ENCODE measurements at regions not wholly inside any gene's neighbourhood (a gene's known extent, or its start where the extent isn't known, plus 50 kb on each side); places are given as distances from the start of the nearest gene placed in this dataset.

DNA sequence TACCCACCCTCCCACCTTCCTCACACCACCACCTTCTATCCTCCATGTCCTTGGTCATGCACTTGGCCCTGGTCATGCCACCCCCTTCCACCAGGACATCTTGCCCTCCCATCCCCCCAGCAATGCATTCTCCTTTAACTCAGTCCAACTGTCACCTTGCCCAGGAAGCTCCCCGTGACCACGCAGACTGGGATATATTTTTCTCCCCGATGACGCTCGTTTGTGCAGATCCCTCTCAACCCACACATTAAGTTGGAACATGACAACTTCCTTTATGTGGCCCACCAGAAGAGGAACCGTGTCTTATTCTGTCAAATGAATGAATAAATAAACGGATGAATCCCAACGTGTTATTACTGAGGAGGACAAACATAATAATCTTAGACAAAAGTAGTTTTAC, 82.8 kb upstream of the TAS2R1 start:
- no peak for FAIRE-seq
- no peak for DNase-seq

GRCh38 chr5:9712506-9712905, 82.4 kb upstream of the TAS2R1 start:
- H3K9ac ChIP-seq (ENCODE audit: low read length in 3 of 3), result no peak overlapping the region

More for the DNA sequence above, 82.8 kb upstream of the TAS2R1 start:
- Histone ChIP-seq H3K4me3 (ENCODE audit: low read length in 3 of 3) (no peak overlapping the region), H3K27ac (ENCODE audit: low read depth in 2 of 2, low read length in 2 of 2) (no peak overlapping the region), H3K9me3 (ENCODE audit: control insufficient read depth in 2 of 3, insufficient read depth in 1 of 3, low read length in 3 of 3) (no peaks in the 10 kb centered on the region), H3K36me3 (ENCODE audit: control insufficient read depth in 2 of 3, insufficient read depth in 3 of 3, low read length in 3 of 3) (no peaks in the 10 kb centered on the region), H3K9ac (ENCODE audit: low read length in 3 of 3) (no peak overlapping the region), H3K27me3 (ENCODE audit: control insufficient read depth, insufficient read depth, low read length) (no peaks in the 10 kb centered on the region), H3K4me1 (ENCODE audit: control insufficient read depth in 2 of 3, insufficient read depth in 2 of 3, low read depth in 1 of 3, low read length in 3 of 3) (no peaks in the 10 kb centered on the region)
- intact Hi-C loops (cut with DNase I), result no loop called here
- TF ChIP-seq, protein P1, sequence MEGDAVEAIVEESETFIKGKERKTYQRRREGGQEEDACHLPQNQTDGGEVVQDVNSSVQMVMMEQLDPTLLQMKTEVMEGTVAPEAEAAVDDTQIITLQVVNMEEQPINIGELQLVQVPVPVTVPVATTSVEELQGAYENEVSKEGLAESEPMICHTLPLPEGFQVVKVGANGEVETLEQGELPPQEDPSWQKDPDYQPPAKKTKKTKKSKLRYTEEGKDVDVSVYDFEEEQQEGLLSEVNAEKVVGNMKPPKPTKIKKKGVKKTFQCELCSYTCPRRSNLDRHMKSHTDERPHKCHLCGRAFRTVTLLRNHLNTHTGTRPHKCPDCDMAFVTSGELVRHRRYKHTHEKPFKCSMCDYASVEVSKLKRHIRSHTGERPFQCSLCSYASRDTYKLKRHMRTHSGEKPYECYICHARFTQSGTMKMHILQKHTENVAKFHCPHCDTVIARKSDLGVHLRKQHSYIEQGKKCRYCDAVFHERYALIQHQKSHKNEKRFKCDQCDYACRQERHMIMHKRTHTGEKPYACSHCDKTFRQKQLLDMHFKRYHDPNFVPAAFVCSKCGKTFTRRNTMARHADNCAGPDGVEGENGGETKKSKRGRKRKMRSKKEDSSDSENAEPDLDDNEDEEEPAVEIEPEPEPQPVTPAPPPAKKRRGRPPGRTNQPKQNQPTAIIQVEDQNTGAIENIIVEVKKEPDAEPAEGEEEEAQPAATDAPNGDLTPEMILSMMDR (IDR thresholded peaks at IDR 0.05; ENCODE audit: borderline replicate concordance, extremely low read depth, insufficient read depth), result no peak

GRCh38 chr5:9710069-9710468, 79.9 kb upstream of the TAS2R1 start:
- Histone ChIP-seq H3K27ac (ENCODE audit: low read depth in 2 of 2, low read length in 2 of 2) (no peak overlapping the region), H3K4me3 (ENCODE audit: low read length in 3 of 3) (no peak overlapping the region), H3K27me3 (ENCODE audit: control insufficient read depth, insufficient read depth, low read length) (no peaks in the 10 kb centered on the region), H3K36me3 (ENCODE audit: control insufficient read depth in 2 of 3, insufficient read depth in 3 of 3, low read length in 3 of 3) (no peaks in the 10 kb centered on the region), H3K9ac (ENCODE audit: low read length in 3 of 3) (no peak overlapping the region), H3K4me1 (ENCODE audit: control insufficient read depth in 2 of 3, insufficient read depth in 2 of 3, low read depth in 1 of 3, low read length in 3 of 3) (no peaks in the 10 kb centered on the region), H3K9me3 (ENCODE audit: control insufficient read depth in 2 of 3, insufficient read depth in 1 of 3, low read length in 3 of 3) (no peaks in the 10 kb centered on the region)
- FAIRE-seq (no peak), DNase-seq (no peak)
- intact Hi-C loops (cut with DNase I), result no loop called here
- TF ChIP-seq, protein P1 (IDR thresholded peaks at IDR 0.05; ENCODE audit: borderline replicate concordance, extremely low read depth, insufficient read depth), result no peak

More at GRCh38 chr5:9712506-9712905, 82.4 kb upstream of the TAS2R1 start:
- H3K4me1 ChIP-seq (ENCODE audit: control insufficient read depth in 2 of 3, insufficient read depth in 2 of 3, low read depth in 1 of 3, low read length in 3 of 3), result no peaks in the 10 kb centered on the region
- intact Hi-C loops (cut with DNase I), result no loop called here
- TF ChIP-seq, protein P1 (IDR thresholded peaks at IDR 0.05; ENCODE audit: borderline replicate concordance, extremely low read depth, insufficient read depth), result no peak
- no peak for FAIRE-seq
- H3K9me3 ChIP-seq (ENCODE audit: control insufficient read depth in 2 of 3, insufficient read depth in 1 of 3, low read length in 3 of 3), result no peaks in the 10 kb centered on the region
- no peak overlapping the region for H3K4me3 ChIP-seq (ENCODE audit: low read length in 3 of 3)
- peak in 1 of 5 donors; percentile 11 for DNase-seq
- no peaks in the 10 kb centered on the region for H3K27me3 ChIP-seq (ENCODE audit: control insufficient read depth, insufficient read depth, low read length)
- H3K27ac ChIP-seq (ENCODE audit: low read depth in 2 of 2, low read length in 2 of 2), result no peak overlapping the region
- no peaks in the 10 kb centered on the region for H3K36me3 ChIP-seq (ENCODE audit: control insufficient read depth in 2 of 3, insufficient read depth in 3 of 3, low read length in 3 of 3)
